Sigmoid colon (tissue), 4 donors: ENCODE measurements at regions not wholly inside any gene's neighbourhood (a gene's known extent, or its start where the extent isn't known, plus 50 kb on each side); places are given as distances from the start of the nearest gene placed in this dataset.

Experiments used
- CTCF ChIP-seq, 4 experiments: fragments of 450-650 bp in 3 of 4; fragments of 200-600 bp in 1 of 4; IDR thresholded peaks; one replicate each; pipeline ENCODE4 v1.5.1; 2016 to 2019; ENCODE audit warnings: antibody characterized with exemption in 4 of 4, mild to moderate bottlenecking in 3 of 4, moderate library complexity in 2 of 4
- EP300 ChIP-seq, 4 donors: sonication (generic); formaldehyde crosslinking; IDR thresholded peaks; one replicate each; pipeline ENCODE4 v1.6.1; 2017; ENCODE audit warnings: antibody characterized with exemption in 4 of 4
- POLR2A ChIP-seq, 2 donors: fragments of 450-650 bp; IDR thresholded peaks; one replicate each; pipeline ENCODE4 v1.6.1; 2016; ENCODE audit warnings: antibody characterized with exemption in 2 of 2, mild to moderate bottlenecking in 2 of 2, moderate library complexity in 2 of 2

GRCh38 chr4:28093071-28093470 is 1232.4 kb downstream of the STIM2 start:
- TF ChIP-seq POLR2A (IDR thresholded peaks at IDR 0.05) (no peak), CTCF (IDR thresholded peaks at IDR 0.05) (no peak), EP300 (IDR thresholded peaks at IDR 0.05) (no peak)
